Endodermal cell (in vitro differentiated cells): ENCODE measurements at regions not wholly inside any gene's neighbourhood (a gene's known extent, or its start where the extent isn't known, plus 50 kb on each side); places are given as distances from the start of the nearest gene placed in this dataset.

Source experiments
- DNase-seq: peaks from one replicate; pipeline ENCODE4 v3.0.0-alpha.2; 2017
- H3K27ac ChIP-seq: 2 replicates; pipeline ENCODE4 v1.5.1; 2013; ENCODE audit warnings: mild to moderate bottlenecking, low read depth, low read length, moderate library complexity
- H3K27me3 ChIP-seq: 2 replicates; pipeline ENCODE4 v1.6.1; 2013; ENCODE audit warnings: mild to moderate bottlenecking, low read length, moderate library complexity; ENCODE audit not compliant: insufficient read depth, control insufficient read depth, poor library complexity, severe bottlenecking
- H3K36me3 ChIP-seq: 2 replicates; pipeline ENCODE4 v1.7.0; 2013; ENCODE audit warnings: mild to moderate bottlenecking, low read length, moderate library complexity; ENCODE audit not compliant: control insufficient read depth, insufficient read depth
- H3K4me1 ChIP-seq: one replicate; pipeline ENCODE4 v1.7.0; 2013; ENCODE audit warnings: low read length; ENCODE audit not compliant: control insufficient read depth, insufficient read depth
- H3K4me3 ChIP-seq: 2 replicates; pipeline ENCODE4 v1.5.1; 2013; ENCODE audit warnings: mild to moderate bottlenecking, low read length, moderate library complexity
- H3K9ac ChIP-seq: 2 replicates; pipeline ENCODE4 v1.6.1; 2013; ENCODE audit warnings: mild to moderate bottlenecking, low read length, moderate library complexity; ENCODE audit not compliant: poor library complexity, severe bottlenecking; ENCODE audit errors: extremely low read depth
- H3K9me3 ChIP-seq: 2 replicates; pipeline ENCODE4 v1.6.1; 2013; ENCODE audit warnings: mild to moderate bottlenecking, low read length, moderate library complexity; ENCODE audit not compliant: control insufficient read depth
- H3K27ac Mint-ChIP-seq: 2 replicates; pipeline ENCODE4 v1.8.0; 2020; ENCODE audit warnings: mixed read lengths
- H3K27me3 Mint-ChIP-seq: 2 replicates; pipeline ENCODE4 v1.8.0; 2021; ENCODE audit warnings: mild to moderate bottlenecking, mixed read lengths; ENCODE audit not compliant: insufficient read depth
- H3K36me3 Mint-ChIP-seq: 2 replicates; pipeline ENCODE4 v1.8.0; 2020; ENCODE audit warnings: low read depth, mixed read lengths
- H3K4me1 Mint-ChIP-seq: 2 replicates; pipeline ENCODE4 v1.8.0; 2020; ENCODE audit warnings: mixed read lengths
- H3K4me3 Mint-ChIP-seq: 2 replicates; pipeline ENCODE4 v1.8.0; 2020; ENCODE audit warnings: mild to moderate bottlenecking, moderate library complexity, mixed read lengths
- H3K9me3 Mint-ChIP-seq: 2 replicates; pipeline ENCODE4 v1.8.0; 2020; ENCODE audit warnings: mild to moderate bottlenecking, mixed read lengths
- CTCF ChIP-seq: fragments of 200-600 bp; sonication (generic); conservative IDR thresholded peaks from 2 replicates; pipeline ENCODE4 v1.5.0; 2021; ENCODE audit warnings: antibody characterized with exemption, mild to moderate bottlenecking
- WGBS, 2 experiments: methylation state at CpG; one replicate each; pipeline versions ENCODE4 v1.1.5 to v1.1.7; 2013; ENCODE audit warnings: missing lambda C conversion rate in 2 of 2, mixed read lengths in 1 of 2; ENCODE audit not compliant: insufficient coverage in 1 of 2, insufficient read length in 1 of 2; 5-methylcytosine and 5-hydroxymethylcytosine counted together

GRCh38 chr13:88071371-88071770, 400.2 kb downstream of the SLITRK5 start:
- no peak for TF ChIP-seq CTCF
- DNase-seq, result no peak
- H3K4me3 ChIP-seq, result no peak overlapping the region
- no peak overlapping the region for H3K27ac ChIP-seq
- H3K36me3 Mint-ChIP-seq, result no peaks in the 10 kb centered on the region
- H3K27me3 ChIP-seq, result no peaks in the 10 kb centered on the region
- 86 to 95% methylated on average over 1 of the region's 1 CpG for WGBS, 2 experiments
- no peaks in the 10 kb centered on the region for H3K9me3 ChIP-seq
- H3K27me3 Mint-ChIP-seq, result no peaks in the 10 kb centered on the region
- no peak overlapping the region for H3K4me3 Mint-ChIP-seq
- H3K4me1 ChIP-seq, result no peaks in the 10 kb centered on the region
- no peak overlapping the region for H3K27ac Mint-ChIP-seq
- H3K9me3 Mint-ChIP-seq, result no peaks in the 10 kb centered on the region
- H3K36me3 ChIP-seq, result no peaks in the 10 kb centered on the region
- H3K9ac ChIP-seq, result no peak overlapping the region
- no peaks in the 10 kb centered on the region for H3K4me1 Mint-ChIP-seq

- Mint-ChIP-seq H3K9me3 (no peaks in the 10 kb centered on the region), H3K27ac (no peak overlapping the region), H3K4me3 (no peak overlapping the region), H3K27me3 (no peaks in the 10 kb centered on the region), H3K36me3 (no peaks in the 10 kb centered on the region), H3K4me1 (no peaks in the 10 kb centered on the region)
- Histone ChIP-seq H3K4me1 (no peaks in the 10 kb centered on the region), H3K36me3 (no peaks in the 10 kb centered on the region), H3K27me3 (no peaks in the 10 kb centered on the region), H3K4me3 (no peak overlapping the region), H3K27ac (no peak overlapping the region), H3K9ac (no peak overlapping the region), H3K9me3 (no peaks in the 10 kb centered on the region)
- 87 to 94% methylated on average over 3 to 4 of the region's 5 CpGs for whole genome bisulfite sequencing, 2 experiments
- no peak for DNase-seq
- TF ChIP-seq CTCF, result no peak
Observed at GRCh38 chr13:88074794-88075510, 403.8 kb downstream of the SLITRK5 start.

GRCh38 chr13:88085036-88085435, 413.9 kb downstream of the SLITRK5 start:
- H3K9me3 Mint-ChIP-seq, result no peaks in the 10 kb centered on the region
- H3K36me3 Mint-ChIP-seq, result no peaks in the 10 kb centered on the region
- H3K27ac Mint-ChIP-seq, result no peak overlapping the region

More at GRCh38 chr13:88085036-88085435, 413.9 kb downstream of the SLITRK5 start:
- Mint-ChIP-seq H3K4me3 (no peak overlapping the region), H3K4me1 (no peaks in the 10 kb centered on the region), H3K27me3 (no peaks in the 10 kb centered on the region)
- no peak for TF ChIP-seq CTCF
- Histone ChIP-seq H3K9ac (no peak overlapping the region), H3K4me1 (no peaks in the 10 kb centered on the region), H3K27ac (no peak overlapping the region), H3K4me3 (no peak overlapping the region), H3K27me3 (no peaks in the 10 kb centered on the region), H3K36me3 (no peaks in the 10 kb centered on the region), H3K9me3 (no peaks in the 10 kb centered on the region)
- no peak for DNase-seq
